Fibroblast of gingiva (primary cell): ENCODE measurements at regions not wholly inside any gene's neighbourhood (a gene's known extent, or its start where the extent isn't known, plus 50 kb on each side); places are given as distances from the start of the nearest gene placed in this dataset.
"Not testable (repeated sequence)": the region's sequence is repeated elsewhere in the genome, so short reads cannot be mapped to it uniquely, and the experiment has no call there.

ENCODE experiments used
- DNase-seq: peaks from one replicate; pipeline ENCODE4 v3.0.0-alpha.2; 2011; ENCODE audit warnings: low read depth

- DNase-seq: not testable (repeated sequence)
These were observed 83.2 kb downstream of the POTEB3 start for GRCh38 chr15:21357056-21357455.

DNA sequence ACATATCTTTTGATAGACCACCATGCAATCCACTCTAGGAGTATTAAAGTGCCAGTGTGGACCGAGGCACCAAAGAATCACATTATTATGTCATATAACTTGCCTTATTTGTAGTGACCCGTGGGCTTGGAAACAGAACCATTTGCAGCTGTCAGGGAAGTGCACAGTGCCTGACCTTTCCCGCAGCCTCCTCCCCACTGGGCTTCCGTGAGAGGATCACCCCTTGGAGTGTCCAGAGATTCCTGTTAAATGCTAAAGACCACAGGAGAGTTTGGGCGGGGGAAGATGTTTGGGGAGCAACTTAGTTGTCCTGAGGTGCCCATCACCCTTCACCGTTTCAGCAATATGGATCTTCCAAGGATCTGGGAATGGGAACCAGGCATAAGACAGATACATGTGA lies 84.4 kb downstream of the POTEB3 start:
- not testable (repeated sequence) for DNase-seq

- DNase-seq: not testable (repeated sequence)
These were observed 85.7 kb downstream of the POTEB3 start for GRCh38 chr15:21354597-21354996.

DNA sequence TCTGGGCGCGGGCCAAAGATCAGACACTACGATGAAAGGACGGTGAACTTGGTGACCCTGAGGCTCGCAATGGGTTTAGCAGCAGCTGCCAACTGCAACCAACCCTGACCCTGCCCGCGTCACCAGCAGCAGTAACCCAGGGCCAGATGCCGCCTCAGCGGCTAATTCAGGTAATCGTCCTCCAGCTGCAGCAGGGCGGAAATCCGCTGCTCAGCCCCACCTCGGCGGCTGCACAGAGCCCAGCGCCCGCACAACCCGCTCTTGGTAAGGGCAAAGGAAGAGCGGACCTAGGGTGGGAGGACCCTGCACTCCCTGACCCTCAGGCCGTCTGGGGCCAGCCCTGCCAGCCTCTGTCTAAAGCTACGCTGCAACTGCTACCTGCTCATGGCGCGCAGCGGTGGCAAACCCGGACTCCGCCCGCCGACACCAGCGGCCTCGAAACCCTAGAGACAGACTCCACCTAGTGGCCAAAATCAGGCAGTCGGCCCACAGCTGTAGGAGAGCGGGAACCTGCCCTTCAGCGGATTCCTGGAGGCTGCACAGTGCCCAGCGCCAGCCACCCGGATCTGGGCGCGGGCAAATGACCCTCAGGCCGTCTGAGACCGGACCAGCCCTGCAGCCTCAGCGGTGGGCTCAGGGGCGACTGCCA lies 87.5 kb downstream of the POTEB3 start:
- DNase-seq: not testable (repeated sequence)

GRCh38 chr15:21344960-21345359 lies 95.3 kb downstream of the POTEB3 start:
- DNase-seq: peak; percentile 0

- not testable (repeated sequence) for DNase-seq
These were observed 95.8 kb downstream of the POTEB3 start for GRCh38 chr15:21344500-21344899.

GRCh38 chr15:21337028-21337427 lies 103.3 kb downstream of the POTEB3 start:
- DNase-seq: not testable (repeated sequence)

DNA sequence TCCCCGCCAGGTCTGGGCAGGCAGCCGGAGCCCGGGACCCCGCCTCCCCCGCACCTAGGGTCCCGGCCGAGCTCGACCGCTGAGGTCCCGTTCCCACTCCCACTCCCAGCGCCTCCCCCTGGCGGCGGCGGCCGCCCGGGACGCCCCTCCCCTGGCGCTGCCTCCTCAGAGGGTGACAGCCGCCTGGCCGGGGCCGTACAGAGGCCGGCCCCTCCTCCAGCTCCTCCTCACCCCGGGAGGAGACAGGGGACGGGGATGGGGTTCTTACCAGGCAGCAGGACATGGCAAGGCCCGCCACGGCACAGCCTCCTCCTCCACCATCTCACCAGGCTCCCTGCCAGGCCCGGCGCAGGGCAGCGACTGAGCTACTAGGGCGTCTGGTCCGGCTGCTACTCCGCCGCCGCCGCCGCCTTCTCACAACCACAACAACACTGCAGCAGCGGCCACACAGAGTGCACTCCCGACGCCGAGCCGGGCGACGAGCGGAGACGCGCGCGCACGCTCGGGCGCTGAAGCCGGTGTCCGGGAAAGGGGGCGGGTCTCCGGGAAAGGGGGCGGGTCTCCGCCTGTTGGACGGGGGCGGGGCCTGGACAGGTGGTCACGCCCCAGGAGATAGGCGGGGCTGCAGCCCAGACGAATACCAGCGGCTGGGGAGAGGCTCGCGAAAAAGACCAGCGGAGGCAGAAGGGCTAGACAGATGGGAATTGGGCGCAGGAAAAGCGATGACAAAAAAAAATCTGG lies 115.4 kb downstream of the POTEB3 start:
- not testable (repeated sequence) for DNase-seq

GRCh38 chr15:21284353-21284752 lies 155.9 kb downstream of the POTEB3 start:
- DNase-seq: not testable (repeated sequence)

DNA sequence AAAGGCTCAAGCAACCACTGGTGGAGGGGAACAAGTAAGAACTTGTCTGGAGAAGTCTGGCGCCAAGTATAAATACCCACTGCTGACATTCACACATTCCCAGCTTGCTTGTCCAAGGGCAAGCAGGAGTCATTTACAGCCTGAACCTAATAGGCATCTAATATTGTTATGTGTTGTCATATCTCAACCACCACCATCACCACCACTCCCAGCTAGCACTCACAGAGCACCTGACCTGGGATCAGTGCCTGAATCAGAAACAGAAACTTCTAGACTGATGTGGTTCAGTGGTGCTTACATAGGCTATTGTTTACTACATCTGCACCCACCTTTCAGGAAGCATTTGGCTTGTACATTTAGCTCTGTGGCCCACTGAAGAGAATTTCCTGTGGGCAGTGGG lies 157.1 kb downstream of the POTEB3 start:
- not testable (repeated sequence) for DNase-seq

GRCh38 chr15:21280272-21280671 lies 160.0 kb downstream of the POTEB3 start:
- DNase-seq: not testable (repeated sequence)

DNA sequence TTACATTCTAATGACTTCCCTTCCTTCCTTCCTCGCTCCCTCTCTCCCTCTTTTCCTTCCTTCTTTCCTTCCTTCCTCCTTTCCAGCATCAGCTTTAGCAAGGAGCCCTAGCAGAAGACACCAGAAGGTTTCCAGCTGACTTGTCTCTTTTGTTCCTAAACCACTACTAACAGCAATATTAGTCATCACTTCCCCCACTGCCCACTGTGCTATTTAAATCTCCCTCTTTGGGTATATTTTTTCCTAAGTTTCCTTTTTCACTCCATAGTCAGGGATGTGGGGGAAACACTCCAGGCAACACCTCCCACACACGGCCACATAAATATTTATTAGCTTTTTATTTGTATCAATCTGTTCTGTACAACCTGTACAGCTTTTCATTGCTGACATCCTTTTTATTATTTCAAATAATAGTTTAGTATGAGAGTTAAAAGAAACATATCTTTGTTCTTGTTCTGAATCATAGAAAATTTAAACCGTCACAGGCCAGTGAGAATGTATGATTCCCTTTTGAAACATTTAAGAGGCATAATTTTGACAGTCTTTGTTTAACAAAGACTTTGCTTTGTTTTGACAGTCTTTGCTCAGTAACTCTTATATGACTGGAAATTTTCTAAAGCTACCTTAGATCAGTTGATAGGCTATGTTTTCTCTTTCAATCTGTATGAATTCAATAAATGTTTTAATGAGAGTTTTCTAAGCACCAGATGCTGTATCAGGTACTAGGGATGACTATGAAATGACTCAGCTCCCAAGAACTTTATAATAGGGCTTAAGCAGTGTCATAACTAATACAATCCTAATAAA lies 167.9 kb downstream of the POTEB3 start:
- DNase-seq: peak; percentile 0

GRCh38 chr15:21271566-21271965 lies 168.7 kb downstream of the POTEB3 start:
- DNase-seq: peak; percentile 0

- DNase-seq: peak; percentile 9
These were observed 169.8 kb downstream of the POTEB3 start for GRCh38 chr15:21270474-21270873.

DNA sequence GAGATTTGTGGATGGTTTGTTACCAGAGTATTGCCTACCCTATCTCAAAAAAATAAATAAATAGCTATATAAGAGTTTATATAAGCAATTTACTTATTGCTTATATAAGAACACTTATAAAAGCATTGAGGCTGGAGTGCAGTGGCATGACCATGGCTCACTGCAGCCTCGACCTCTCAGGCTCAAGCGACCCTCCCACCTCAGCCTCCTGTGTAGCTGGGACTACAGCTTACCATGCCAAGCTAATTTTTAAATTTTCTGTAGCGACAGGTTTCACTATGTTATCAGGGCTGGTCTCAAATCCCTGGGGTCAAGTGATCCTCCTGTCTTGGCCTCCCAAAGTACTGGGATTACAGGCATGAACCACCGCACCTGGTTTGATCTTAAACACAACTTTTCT lies 170.6 kb downstream of the POTEB3 start:
- DNase-seq: peak; percentile 0

GRCh38 chr15:21269121-21269520 lies 171.2 kb downstream of the POTEB3 start:
- peak; percentile 0 for DNase-seq

GRCh38 chr15:21268436-21268940 lies 171.8 kb downstream of the POTEB3 start:
- peak; percentile 1 for DNase-seq

- peak; percentile 1 for DNase-seq
These were observed 172.5 kb downstream of the POTEB3 start for GRCh38 chr15:21267671-21268395.

DNA sequence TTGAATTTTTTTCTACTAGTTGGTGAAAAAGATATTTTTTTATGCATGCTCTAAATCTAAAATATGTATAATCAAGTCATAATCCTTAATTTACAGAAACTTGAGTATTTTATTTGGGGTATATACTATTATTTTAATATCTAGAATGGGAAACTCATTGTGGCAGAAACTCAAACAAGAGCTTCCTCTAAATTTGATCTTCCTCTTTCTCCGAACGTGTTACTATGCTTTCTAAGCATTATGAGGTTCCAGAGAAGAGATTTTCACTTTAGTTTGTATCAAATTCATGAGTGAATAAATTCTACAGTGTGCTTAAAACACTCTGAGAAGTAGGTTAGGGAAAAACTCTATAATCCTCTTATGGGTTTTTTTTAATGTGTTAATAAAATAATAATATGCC lies 173.1 kb downstream of the POTEB3 start:
- DNase-seq: no peak

DNA sequence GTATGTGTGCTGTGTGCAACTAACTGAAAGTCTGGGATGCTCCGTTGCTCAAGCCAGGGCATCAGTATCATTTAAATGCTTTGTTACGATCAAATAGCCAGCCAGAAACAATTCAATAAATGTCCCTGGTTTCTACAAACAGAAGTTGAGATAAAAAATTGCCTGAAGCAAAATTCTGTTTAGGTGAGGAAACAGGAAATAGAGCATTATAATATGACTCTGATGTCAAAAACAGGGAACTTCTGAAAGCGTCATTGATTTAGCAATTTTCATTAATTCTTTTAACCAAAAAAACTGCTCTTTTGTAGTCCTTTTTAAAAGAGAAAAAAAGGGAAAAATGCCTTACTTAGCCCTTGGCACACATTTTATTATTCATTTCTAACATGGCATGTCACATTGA lies 174.7 kb downstream of the POTEB3 start:
- not testable (repeated sequence) for DNase-seq

- peak; percentile 0 for DNase-seq
These were observed 177.4 kb downstream of the POTEB3 start for GRCh38 chr15:21262851-21263425.
